SK-N-SH treated with all-trans-retinoic acid at 6 μM for 48 hours (cell line): ENCODE measurements at regions not wholly inside any gene's neighbourhood (a gene's known extent, or its start where the extent isn't known, plus 50 kb on each side); places are given as distances from the start of the nearest gene placed in this dataset.

Experiments used
- ISL1 ChIP-seq: fragments of 250-450 bp; sonication (Bioruptor Pico); IDR thresholded peaks from 2 replicates; pipeline ENCODE4 v2.1.2; 2022; ENCODE audit warnings: mild to moderate bottlenecking, moderate library complexity
- RARB ChIP-seq: fragments of 250-450 bp; sonication (Bioruptor Pico); IDR thresholded peaks from 2 replicates; pipeline ENCODE4 v1.8.0; 2021; ENCODE audit warnings: mild to moderate bottlenecking, moderate library complexity
- TOX ChIP-seq: fragments of 250-450 bp; sonication (Bioruptor Pico); IDR thresholded peaks from 2 replicates; pipeline ENCODE4 v1.8.0; 2021; ENCODE audit warnings: mild to moderate bottlenecking, moderate library complexity, borderline replicate concordance
- ZNF70 ChIP-seq: fragments of 450-650 bp; formaldehyde crosslinking; IDR thresholded peaks from 2 replicates; pipeline ENCODE4 v1.5.0; 2020; ENCODE audit warnings: mild to moderate bottlenecking, moderate library complexity
- TF ChIP-seq, protein P1 (sequence below): fragments of 250-450 bp; sonication (Bioruptor Pico); IDR thresholded peaks from 2 replicates; pipeline ENCODE4 v1.8.0; 2020; ENCODE audit warnings: mild to moderate bottlenecking, moderate library complexity, borderline replicate concordance

DNA sequence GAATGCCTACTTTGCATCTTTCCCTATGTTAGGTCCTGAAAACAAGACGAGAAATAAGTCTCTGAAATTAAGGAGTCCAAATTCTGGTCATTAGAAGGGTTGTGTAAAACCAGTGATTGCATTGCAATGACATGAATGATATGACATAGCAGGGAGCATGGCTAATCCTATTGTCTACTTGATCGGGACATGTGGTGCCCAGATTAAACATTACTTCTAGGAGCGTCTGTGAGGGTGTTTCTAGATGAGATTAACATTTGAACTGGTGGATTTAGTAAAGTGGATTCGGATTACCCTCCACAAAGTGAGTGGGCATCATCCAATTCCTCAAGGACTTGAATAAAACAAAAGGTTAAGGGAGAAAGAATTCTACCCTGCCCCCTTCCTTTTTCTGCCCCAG, 434.9 kb upstream of the KLF6 start:
- TF ChIP-seq RARB (CRISPR knock-in tag): no peak
- no peak for TF ChIP-seq ISL1
- TF ChIP-seq, protein P1, sequence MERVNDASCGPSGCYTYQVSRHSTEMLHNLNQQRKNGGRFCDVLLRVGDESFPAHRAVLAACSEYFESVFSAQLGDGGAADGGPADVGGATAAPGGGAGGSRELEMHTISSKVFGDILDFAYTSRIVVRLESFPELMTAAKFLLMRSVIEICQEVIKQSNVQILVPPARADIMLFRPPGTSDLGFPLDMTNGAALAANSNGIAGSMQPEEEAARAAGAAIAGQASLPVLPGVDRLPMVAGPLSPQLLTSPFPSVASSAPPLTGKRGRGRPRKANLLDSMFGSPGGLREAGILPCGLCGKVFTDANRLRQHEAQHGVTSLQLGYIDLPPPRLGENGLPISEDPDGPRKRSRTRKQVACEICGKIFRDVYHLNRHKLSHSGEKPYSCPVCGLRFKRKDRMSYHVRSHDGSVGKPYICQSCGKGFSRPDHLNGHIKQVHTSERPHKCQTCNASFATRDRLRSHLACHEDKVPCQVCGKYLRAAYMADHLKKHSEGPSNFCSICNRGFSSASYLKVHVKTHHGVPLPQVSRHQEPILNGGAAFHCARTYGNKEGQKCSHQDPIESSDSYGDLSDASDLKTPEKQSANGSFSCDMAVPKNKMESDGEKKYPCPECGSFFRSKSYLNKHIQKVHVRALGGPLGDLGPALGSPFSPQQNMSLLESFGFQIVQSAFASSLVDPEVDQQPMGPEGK (CRISPR knock-in tag): no peak
- no peak for TF ChIP-seq ZNF70 (CRISPR knock-in tag)
- TF ChIP-seq TOX (CRISPR knock-in tag): no peak
